Lower lobe of right lung (tissue), 2 donors: ENCODE measurements at regions not wholly inside any gene's neighbourhood (a gene's known extent, or its start where the extent isn't known, plus 50 kb on each side); places are given as distances from the start of the nearest gene placed in this dataset.

Experiments
- ATAC-seq, 2 donors: fragments of 200-7000 bp; cut with Tn5 transposase; one replicate each; pipeline ENCODE4 v1.9.1; 2020 to 2022; ENCODE audit warnings: mild to moderate bottlenecking in 2 of 2, moderate library complexity in 2 of 2
- DNase-seq: peaks from one replicate; pipeline ENCODE4 v3.0.0-alpha.2; 2020
- H3K27ac ChIP-seq: fragments of 200-600 bp; one replicate; pipeline ENCODE4 v1.8.0; 2022
- H3K27me3 ChIP-seq: fragments of 200-600 bp; one replicate; pipeline ENCODE4 v1.8.0; 2022; ENCODE audit warnings: low read depth
- H3K36me3 ChIP-seq: fragments of 200-600 bp; one replicate; pipeline ENCODE4 v1.8.0; 2022; ENCODE audit warnings: mild to moderate bottlenecking
- H3K4me1 ChIP-seq: fragments of 200-600 bp; one replicate; pipeline ENCODE4 v1.8.0; 2022
- H3K4me3 ChIP-seq: fragments of 200-600 bp; one replicate; pipeline ENCODE4 v1.8.0; 2022; ENCODE audit warnings: mild to moderate bottlenecking
- H3K9me3 ChIP-seq: fragments of 200-600 bp; one replicate; pipeline ENCODE4 v1.8.0; 2022
- CTCF ChIP-seq: fragments of 200-600 bp; IDR thresholded peaks from one replicate; pipeline ENCODE4 v1.8.0; 2022; ENCODE audit warnings: antibody characterized with exemption, mild to moderate bottlenecking
- intact Hi-C: fragments of 100-400 bp; cut with DNase I; formaldehyde crosslinking; loops from one replicate; pipeline ENCODE4 v1.11.0; 2022
- donor health status: DM: no; HTN: yes; CAD: no; lungs with severe emphysema.

- Histone ChIP-seq H3K36me3 (no peaks in the 10 kb centered on the region), H3K4me3 (no peak overlapping the region), H3K27ac (no peak overlapping the region), H3K27me3 (no peaks in the 10 kb centered on the region), H3K4me1 (no peaks in the 10 kb centered on the region), H3K9me3 (no peaks in the 10 kb centered on the region)
- ATAC-seq (no peak), DNase-seq (no peak)
- TF ChIP-seq CTCF: no peak
- intact Hi-C loops: no loop called here
Observed at GRCh38 chr21:20258542-20258941, 739.7 kb upstream of the NCAM2 start.

GRCh38 chr21:20259031-20259867 lies 739.0 kb upstream of the NCAM2 start:
- intact Hi-C loops: no loop called here
- ATAC-seq (no peak), DNase-seq (no peak)

GRCh38 chr21:20260124-20260523 lies 738.1 kb upstream of the NCAM2 start:
- Histone ChIP-seq H3K36me3 (no peaks in the 10 kb centered on the region), H3K27me3 (no peaks in the 10 kb centered on the region), H3K4me3 (no peak overlapping the region), H3K9me3 (no peaks in the 10 kb centered on the region), H3K27ac (no peak overlapping the region), H3K4me1 (no peaks in the 10 kb centered on the region)
- no peak for TF ChIP-seq CTCF
- intact Hi-C loops: no loop called here
- ATAC-seq: no peak
- DNase-seq: no peak

More at GRCh38 chr21:20259031-20259867, 739.0 kb upstream of the NCAM2 start:
- Histone ChIP-seq H3K9me3 (no peaks in the 10 kb centered on the region), H3K27ac (no peak overlapping the region), H3K36me3 (no peaks in the 10 kb centered on the region), H3K27me3 (no peaks in the 10 kb centered on the region), H3K4me1 (no peaks in the 10 kb centered on the region), H3K4me3 (no peak overlapping the region)
- no peak for TF ChIP-seq CTCF

GRCh38 chr21:20261364-20261763 lies 736.8 kb upstream of the NCAM2 start:
- Histone ChIP-seq H3K27me3 (no peaks in the 10 kb centered on the region), H3K9me3 (no peaks in the 10 kb centered on the region), H3K4me1 (no peaks in the 10 kb centered on the region), H3K4me3 (no peak overlapping the region), H3K27ac (no peak overlapping the region), H3K36me3 (no peaks in the 10 kb centered on the region)
- TF ChIP-seq CTCF: no peak
- no peak for ATAC-seq
- DNase-seq: no peak
- intact Hi-C loops: no loop called here

- ATAC-seq (no peak), DNase-seq (no peak)
- Histone ChIP-seq H3K9me3 (no peaks in the 10 kb centered on the region), H3K27me3 (no peaks in the 10 kb centered on the region), H3K27ac (no peak overlapping the region), H3K4me3 (no peak overlapping the region), H3K36me3 (no peaks in the 10 kb centered on the region), H3K4me1 (no peaks in the 10 kb centered on the region)
- no peak for TF ChIP-seq CTCF
- intact Hi-C loops: no loop called here
Observed at GRCh38 chr21:20265707-20266440, 732.3 kb upstream of the NCAM2 start.
